ENCODE measurements at regions not wholly inside any gene's neighbourhood (a gene's known extent, or its start where the extent isn't known, plus 50 kb on each side); places are given as distances from the start of the nearest gene placed in this dataset.

GRCh38 chr7:140245611-140246105 is 68.9 kb upstream of the KDM7A start:
- no peak overlapping the region for H3K9ac ChIP-seq (ENCODE audit: low read length)
- no peak overlapping the region for H2AFZ ChIP-seq (ENCODE audit: low read depth, low read length)
- Mint-ChIP-seq H3K27ac (ENCODE audit: unreplicated experiment) (no peak overlapping the region), H3K36me3 (ENCODE audit: low read depth, unreplicated experiment) (peaks cover 2% of the 10 kb centered on the region), H3K27me3 (ENCODE audit: low read depth, unreplicated experiment) (peaks cover 11% of the 10 kb centered on the region), H3K4me1 (ENCODE audit: low read depth, unreplicated experiment) (no peaks in the 10 kb centered on the region), H3K9me3 (ENCODE audit: unreplicated experiment) (peaks cover 3% of the 10 kb centered on the region), H3K4me3 (ENCODE audit: unreplicated experiment) (no peak overlapping the region)
- no peak overlapping the region for H3K4me3 ChIP-seq (ENCODE audit: insufficient read depth, low read depth, low read length)
- no peaks in the 10 kb centered on the region for H3K36me3 ChIP-seq (ENCODE audit: insufficient read depth, low read length)
- no peaks in the 10 kb centered on the region for H3K79me2 ChIP-seq (ENCODE audit: insufficient read depth, low read length)
- DNase-seq (ENCODE audit: low read depth) (no peak), FAIRE-seq (no peak)
- H3K27ac ChIP-seq (ENCODE audit: low read depth, low read length): no peak overlapping the region
- no peaks in the 10 kb centered on the region for H3K4me1 ChIP-seq (ENCODE audit: insufficient read depth, low read length)
- H3K4me2 ChIP-seq (ENCODE audit: low read length): no peak overlapping the region
- TF ChIP-seq, protein P1, sequence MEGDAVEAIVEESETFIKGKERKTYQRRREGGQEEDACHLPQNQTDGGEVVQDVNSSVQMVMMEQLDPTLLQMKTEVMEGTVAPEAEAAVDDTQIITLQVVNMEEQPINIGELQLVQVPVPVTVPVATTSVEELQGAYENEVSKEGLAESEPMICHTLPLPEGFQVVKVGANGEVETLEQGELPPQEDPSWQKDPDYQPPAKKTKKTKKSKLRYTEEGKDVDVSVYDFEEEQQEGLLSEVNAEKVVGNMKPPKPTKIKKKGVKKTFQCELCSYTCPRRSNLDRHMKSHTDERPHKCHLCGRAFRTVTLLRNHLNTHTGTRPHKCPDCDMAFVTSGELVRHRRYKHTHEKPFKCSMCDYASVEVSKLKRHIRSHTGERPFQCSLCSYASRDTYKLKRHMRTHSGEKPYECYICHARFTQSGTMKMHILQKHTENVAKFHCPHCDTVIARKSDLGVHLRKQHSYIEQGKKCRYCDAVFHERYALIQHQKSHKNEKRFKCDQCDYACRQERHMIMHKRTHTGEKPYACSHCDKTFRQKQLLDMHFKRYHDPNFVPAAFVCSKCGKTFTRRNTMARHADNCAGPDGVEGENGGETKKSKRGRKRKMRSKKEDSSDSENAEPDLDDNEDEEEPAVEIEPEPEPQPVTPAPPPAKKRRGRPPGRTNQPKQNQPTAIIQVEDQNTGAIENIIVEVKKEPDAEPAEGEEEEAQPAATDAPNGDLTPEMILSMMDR (IDR thresholded peaks at IDR 0.05; ENCODE audit: insufficient read depth, low read depth, low read length): no peak
- no peak for TF ChIP-seq EZH2 (IDR thresholded peaks at IDR 0.05; ENCODE audit: insufficient read depth, low read length)
- H3K9me3 ChIP-seq (ENCODE audit: insufficient read depth, low read depth, low read length): no peaks in the 10 kb centered on the region
- no peaks in the 10 kb centered on the region for H4K20me1 ChIP-seq (ENCODE audit: insufficient read depth, low read length)
- peaks cover 21% of the 10 kb centered on the region for H3K27me3 ChIP-seq (ENCODE audit: insufficient read depth, low read length)

- Histone ChIP-seq H3K4me2 (ENCODE audit: low read length) (no peak overlapping the region), H3K79me2 (ENCODE audit: insufficient read depth, low read length) (no peaks in the 10 kb centered on the region), H4K20me1 (ENCODE audit: insufficient read depth, low read length) (no peaks in the 10 kb centered on the region), H3K4me1 (ENCODE audit: insufficient read depth, low read length) (no peaks in the 10 kb centered on the region), H3K4me3 (ENCODE audit: insufficient read depth, low read depth, low read length) (no peak overlapping the region), H3K27ac (ENCODE audit: low read depth, low read length) (no peak overlapping the region), H2AFZ (ENCODE audit: low read depth, low read length) (no peak overlapping the region), H3K9ac (ENCODE audit: low read length) (no peak overlapping the region), H3K36me3 (ENCODE audit: insufficient read depth, low read length) (no peaks in the 10 kb centered on the region), H3K27me3 (ENCODE audit: insufficient read depth, low read length) (peaks cover 16% of the 10 kb centered on the region), H3K9me3 (ENCODE audit: insufficient read depth, low read depth, low read length) (no peaks in the 10 kb centered on the region)
- H3K36me3 Mint-ChIP-seq (ENCODE audit: low read depth, unreplicated experiment): peaks cover 2% of the 10 kb centered on the region
- H3K9me3 Mint-ChIP-seq (ENCODE audit: unreplicated experiment): peaks cover 5% of the 10 kb centered on the region
- no peak overlapping the region for H3K27ac Mint-ChIP-seq (ENCODE audit: unreplicated experiment)
- H3K4me1 Mint-ChIP-seq (ENCODE audit: low read depth, unreplicated experiment): no peaks in the 10 kb centered on the region
- DNase-seq (ENCODE audit: low read depth) (no peak), FAIRE-seq (no peak)
- H3K4me3 Mint-ChIP-seq (ENCODE audit: unreplicated experiment): no peak overlapping the region
- peaks cover 24% of the 10 kb centered on the region for H3K27me3 Mint-ChIP-seq (ENCODE audit: low read depth, unreplicated experiment)
- TF ChIP-seq EZH2 (IDR thresholded peaks at IDR 0.05; ENCODE audit: insufficient read depth, low read length): no peak
- TF ChIP-seq, protein P1 (IDR thresholded peaks at IDR 0.05; ENCODE audit: insufficient read depth, low read depth, low read length): no peak
Observed at GRCh38 chr7:140242057-140243031, 65.6 kb upstream of the KDM7A start.

- DNase-seq (ENCODE audit: low read depth) (no peak), FAIRE-seq (no peak)
- Mint-ChIP-seq H3K36me3 (ENCODE audit: low read depth, unreplicated experiment) (peaks cover 2% of the 10 kb centered on the region), H3K27me3 (ENCODE audit: low read depth, unreplicated experiment) (peaks cover 49% of the 10 kb centered on the region), H3K4me3 (ENCODE audit: unreplicated experiment) (no peak overlapping the region), H3K9me3 (ENCODE audit: unreplicated experiment) (peaks cover 3% of the 10 kb centered on the region), H3K27ac (ENCODE audit: unreplicated experiment) (no peak overlapping the region), H3K4me1 (ENCODE audit: low read depth, unreplicated experiment) (no peaks in the 10 kb centered on the region)
- TF ChIP-seq EZH2 (IDR thresholded peaks at IDR 0.05; ENCODE audit: insufficient read depth, low read length): no peak
- TF ChIP-seq, protein P1 (IDR thresholded peaks at IDR 0.05; ENCODE audit: insufficient read depth, low read depth, low read length): no peak
- no peaks in the 10 kb centered on the region for H3K79me2 ChIP-seq (ENCODE audit: insufficient read depth, low read length)
- H3K4me3 ChIP-seq (ENCODE audit: insufficient read depth, low read depth, low read length): no peak overlapping the region
- H3K27me3 ChIP-seq (ENCODE audit: insufficient read depth, low read length): peaks cover 23% of the 10 kb centered on the region
- H3K4me2 ChIP-seq (ENCODE audit: low read length): no peak overlapping the region
- H3K36me3 ChIP-seq (ENCODE audit: insufficient read depth, low read length): no peaks in the 10 kb centered on the region
- H3K9me3 ChIP-seq (ENCODE audit: insufficient read depth, low read depth, low read length): no peaks in the 10 kb centered on the region
- H2AFZ ChIP-seq (ENCODE audit: low read depth, low read length): no peak overlapping the region
- H3K9ac ChIP-seq (ENCODE audit: low read length): no peak overlapping the region
- H3K4me1 ChIP-seq (ENCODE audit: insufficient read depth, low read length): no peaks in the 10 kb centered on the region
- no peak overlapping the region for H3K27ac ChIP-seq (ENCODE audit: low read depth, low read length)
- H4K20me1 ChIP-seq (ENCODE audit: insufficient read depth, low read length): no peaks in the 10 kb centered on the region
Observed at GRCh38 chr7:140239653-140239935, 62.8 kb upstream of the KDM7A start.

All from astrocyte (in vitro differentiated cells and primary cell).